Activated naive CD4-positive, alpha-beta T cell treated with anti-CD3 and anti-CD28 coated beads, Interleukin-2, amount 50 U/mL, for 24 hours (primary cell): ENCODE measurements at regions not wholly inside any gene's neighbourhood (a gene's known extent, or its start where the extent isn't known, plus 50 kb on each side); places are given as distances from the start of the nearest gene placed in this dataset.

ENCODE experiments used
- H3K27ac Mint-ChIP-seq: one replicate; pipeline ENCODE4 v1.8.0; 2021; ENCODE audit warnings: mild to moderate bottlenecking, mixed read lengths
- H3K27me3 Mint-ChIP-seq: one replicate; pipeline ENCODE4 v1.8.0; 2021; ENCODE audit warnings: mixed read lengths
- H3K36me3 Mint-ChIP-seq: one replicate; pipeline ENCODE4 v1.8.0; 2021; ENCODE audit warnings: mixed read lengths
- H3K4me1 Mint-ChIP-seq: one replicate; pipeline ENCODE4 v1.8.0; 2021; ENCODE audit warnings: mixed read lengths
- H3K4me3 Mint-ChIP-seq: one replicate; pipeline ENCODE4 v1.8.0; 2021; ENCODE audit warnings: mild to moderate bottlenecking, mixed read lengths
- H3K9me3 Mint-ChIP-seq: one replicate; pipeline ENCODE4 v1.8.0; 2021; ENCODE audit warnings: mixed read lengths

- Mint-ChIP-seq H3K4me3 (no peak overlapping the region), H3K36me3 (no peaks in the 10 kb centered on the region), H3K27me3 (no peaks in the 10 kb centered on the region), H3K4me1 (no peaks in the 10 kb centered on the region), H3K9me3 (no peaks in the 10 kb centered on the region), H3K27ac (no peak overlapping the region)
Measured at GRCh38 chr2:23285091-23285800, 99.7 kb upstream of the KLHL29 start.

- Mint-ChIP-seq H3K27me3 (no peaks in the 10 kb centered on the region), H3K27ac (no peak overlapping the region), H3K4me1 (no peaks in the 10 kb centered on the region), H3K9me3 (no peaks in the 10 kb centered on the region), H3K36me3 (no peaks in the 10 kb centered on the region), H3K4me3 (no peak overlapping the region)
Measured at GRCh38 chr2:23286031-23286757, 98.8 kb upstream of the KLHL29 start.

GRCh38 chr2:23286758-23287704 is 97.9 kb upstream of the KLHL29 start:
- no peak overlapping the region for H3K27ac Mint-ChIP-seq

GRCh38 chr2:23289671-23290070 is 95.3 kb upstream of the KLHL29 start:
- H3K27ac Mint-ChIP-seq: no peak overlapping the region
- peaks cover 3% of the 10 kb centered on the region for H3K27me3 Mint-ChIP-seq
- H3K4me3 Mint-ChIP-seq: no peak overlapping the region
- no peaks in the 10 kb centered on the region for H3K9me3 Mint-ChIP-seq
- H3K36me3 Mint-ChIP-seq: no peaks in the 10 kb centered on the region
- H3K4me1 Mint-ChIP-seq: no peaks in the 10 kb centered on the region

More at GRCh38 chr2:23286758-23287704, 97.9 kb upstream of the KLHL29 start:
- Mint-ChIP-seq H3K4me1 (no peaks in the 10 kb centered on the region), H3K4me3 (no peak overlapping the region), H3K36me3 (no peaks in the 10 kb centered on the region), H3K27me3 (no peaks in the 10 kb centered on the region), H3K9me3 (no peaks in the 10 kb centered on the region)

GRCh38 chr2:23291239-23291638 is 93.7 kb upstream of the KLHL29 start:
- H3K9me3 Mint-ChIP-seq: no peaks in the 10 kb centered on the region
- H3K4me1 Mint-ChIP-seq: no peaks in the 10 kb centered on the region
- H3K27me3 Mint-ChIP-seq: peaks cover 3% of the 10 kb centered on the region
- H3K27ac Mint-ChIP-seq: no peak overlapping the region
- H3K36me3 Mint-ChIP-seq: no peaks in the 10 kb centered on the region
- no peak overlapping the region for H3K4me3 Mint-ChIP-seq

GRCh38 chr2:23292024-23292423 is 93.0 kb upstream of the KLHL29 start:
- Mint-ChIP-seq H3K36me3 (no peaks in the 10 kb centered on the region), H3K27ac (no peak overlapping the region), H3K4me3 (no peak overlapping the region)

GRCh38 chr2:23293063-23293462 is 91.9 kb upstream of the KLHL29 start:
- Mint-ChIP-seq H3K27ac (no peak overlapping the region), H3K9me3 (no peaks in the 10 kb centered on the region), H3K4me3 (no peak overlapping the region), H3K36me3 (no peaks in the 10 kb centered on the region), H3K27me3 (peaks cover 3% of the 10 kb centered on the region), H3K4me1 (no peaks in the 10 kb centered on the region)

More at GRCh38 chr2:23292024-23292423, 93.0 kb upstream of the KLHL29 start:
- no peaks in the 10 kb centered on the region for H3K4me1 Mint-ChIP-seq
- no peaks in the 10 kb centered on the region for H3K9me3 Mint-ChIP-seq
- peaks cover 3% of the 10 kb centered on the region for H3K27me3 Mint-ChIP-seq

GRCh38 chr2:23293731-23294130 is 91.2 kb upstream of the KLHL29 start:
- no peak overlapping the region for H3K4me3 Mint-ChIP-seq
- H3K4me1 Mint-ChIP-seq: no peaks in the 10 kb centered on the region
- peaks cover 5% of the 10 kb centered on the region for H3K27me3 Mint-ChIP-seq
- H3K36me3 Mint-ChIP-seq: no peaks in the 10 kb centered on the region
- H3K27ac Mint-ChIP-seq: no peak overlapping the region
- H3K9me3 Mint-ChIP-seq: no peaks in the 10 kb centered on the region

GRCh38 chr2:23294238-23294637 is 90.7 kb upstream of the KLHL29 start:
- peaks cover 5% of the 10 kb centered on the region for H3K27me3 Mint-ChIP-seq
- no peak overlapping the region for H3K27ac Mint-ChIP-seq
- H3K36me3 Mint-ChIP-seq: no peaks in the 10 kb centered on the region
- H3K4me1 Mint-ChIP-seq: no peaks in the 10 kb centered on the region
- H3K4me3 Mint-ChIP-seq: no peak overlapping the region
- no peaks in the 10 kb centered on the region for H3K9me3 Mint-ChIP-seq

- Mint-ChIP-seq H3K4me1 (no peaks in the 10 kb centered on the region), H3K4me3 (no peak overlapping the region), H3K9me3 (no peaks in the 10 kb centered on the region), H3K27ac (no peak overlapping the region), H3K36me3 (no peaks in the 10 kb centered on the region), H3K27me3 (peaks cover 5% of the 10 kb centered on the region)
Measured at GRCh38 chr2:23296691-23297090, 88.3 kb upstream of the KLHL29 start.

GRCh38 chr2:23297112-23297511 is 87.9 kb upstream of the KLHL29 start:
- Mint-ChIP-seq H3K36me3 (no peaks in the 10 kb centered on the region), H3K27ac (no peak overlapping the region), H3K9me3 (no peaks in the 10 kb centered on the region), H3K4me1 (no peaks in the 10 kb centered on the region), H3K4me3 (no peak overlapping the region), H3K27me3 (peaks cover 5% of the 10 kb centered on the region)

- Mint-ChIP-seq H3K27me3 (peaks cover 5% of the 10 kb centered on the region), H3K9me3 (no peaks in the 10 kb centered on the region), H3K27ac (no peak overlapping the region), H3K36me3 (no peaks in the 10 kb centered on the region), H3K4me1 (no peaks in the 10 kb centered on the region), H3K4me3 (no peak overlapping the region)
Measured at GRCh38 chr2:23298551-23298950, 86.4 kb upstream of the KLHL29 start.

- no peak overlapping the region for H3K27ac Mint-ChIP-seq
- no peaks in the 10 kb centered on the region for H3K4me1 Mint-ChIP-seq
- H3K36me3 Mint-ChIP-seq: no peaks in the 10 kb centered on the region
- H3K27me3 Mint-ChIP-seq: peaks cover 2% of the 10 kb centered on the region
- no peak overlapping the region for H3K4me3 Mint-ChIP-seq
- no peaks in the 10 kb centered on the region for H3K9me3 Mint-ChIP-seq
Measured at GRCh38 chr2:23299476-23300195, 85.3 kb upstream of the KLHL29 start.

- H3K27me3 Mint-ChIP-seq: peaks cover 11% of the 10 kb centered on the region
- H3K27ac Mint-ChIP-seq: no peak overlapping the region
- no peak overlapping the region for H3K4me3 Mint-ChIP-seq
- H3K9me3 Mint-ChIP-seq: no peaks in the 10 kb centered on the region
- no peaks in the 10 kb centered on the region for H3K4me1 Mint-ChIP-seq
- H3K36me3 Mint-ChIP-seq: no peaks in the 10 kb centered on the region
Measured at GRCh38 chr2:23301136-23301535, 83.8 kb upstream of the KLHL29 start.

GRCh38 chr2:23302591-23302990 is 82.4 kb upstream of the KLHL29 start:
- H3K4me1 Mint-ChIP-seq: no peaks in the 10 kb centered on the region
- H3K27ac Mint-ChIP-seq: no peak overlapping the region
- H3K36me3 Mint-ChIP-seq: no peaks in the 10 kb centered on the region
- H3K27me3 Mint-ChIP-seq: peaks cover 12% of the 10 kb centered on the region
- no peak overlapping the region for H3K4me3 Mint-ChIP-seq
- no peaks in the 10 kb centered on the region for H3K9me3 Mint-ChIP-seq
